Activated CD4-positive, alpha-beta T cell treated with anti-CD3 and anti-CD28 coated beads, Interleukin-2, amount 10 ng/mL, durations not matched to agents 7 days and 5 days (primary cell): ENCODE measurements at regions not wholly inside any gene's neighbourhood (a gene's known extent, or its start where the extent isn't known, plus 50 kb on each side); places are given as distances from the start of the nearest gene placed in this dataset.
"Not testable (repeated sequence)": the region's sequence is repeated elsewhere in the genome, so short reads cannot be mapped to it uniquely, and the experiment has no call there.

Source experiments
- CTCF ChIA-PET: fragments of 350-600 bp; sonication (Branson Sonifier 250); formaldehyde crosslinking; loops from one replicate; lab custom pipeline; 2021; ENCODE audit warnings: antibody characterized with exemption; lab: Charles Lee
- POLR2A ChIA-PET: fragments of 350-600 bp; sonication (Branson Sonifier 250); formaldehyde crosslinking; loops from one replicate; lab custom pipeline; 2021; ENCODE audit warnings: antibody characterized with exemption; lab: Charles Lee
- DNase-seq: peaks from one replicate; pipeline ENCODE4 v3.0.0-alpha.2; 2020
- H3K27ac Mint-ChIP-seq: one replicate; pipeline ENCODE4 v1.8.0; 2021; ENCODE audit warnings: mild to moderate bottlenecking, moderate library complexity, mixed read lengths
- H3K27me3 Mint-ChIP-seq: one replicate; pipeline ENCODE4 v1.8.0; 2021; ENCODE audit warnings: mixed read lengths
- H3K36me3 Mint-ChIP-seq: one replicate; pipeline ENCODE4 v1.8.0; 2021; ENCODE audit warnings: low read depth, mixed read lengths
- H3K4me1 Mint-ChIP-seq: one replicate; pipeline ENCODE4 v1.8.0; 2021; ENCODE audit warnings: mixed read lengths
- H3K4me3 Mint-ChIP-seq: one replicate; pipeline ENCODE4 v1.8.0; 2021; ENCODE audit warnings: mild to moderate bottlenecking, moderate library complexity, mixed read lengths
- H3K9me3 Mint-ChIP-seq: one replicate; pipeline ENCODE4 v1.8.0; 2021; ENCODE audit warnings: mixed read lengths

GRCh38 chr12:62166525-62166924 lies 93.7 kb upstream of the USP15 start:
- Mint-ChIP-seq H3K4me3 (no peak overlapping the region), H3K36me3 (no peaks in the 10 kb centered on the region), H3K4me1 (peaks cover 5% of the 10 kb centered on the region), H3K27ac (no peak overlapping the region), H3K9me3 (no peaks in the 10 kb centered on the region), H3K27me3 (no peaks in the 10 kb centered on the region)
- POLR2A ChIA-PET: no interaction called here
- DNase-seq: no peak
- CTCF ChIA-PET: no interaction called here

- Mint-ChIP-seq H3K4me1 (no peaks in the 10 kb centered on the region), H3K36me3 (no peaks in the 10 kb centered on the region), H3K27ac (no peak overlapping the region), H3K9me3 (no peaks in the 10 kb centered on the region), H3K27me3 (no peaks in the 10 kb centered on the region), H3K4me3 (no peak overlapping the region)
- POLR2A ChIA-PET: no interaction called here
- DNase-seq: no peak
- CTCF ChIA-PET: no interaction called here
These were observed 91.8 kb upstream of the USP15 start for GRCh38 chr12:62168411-62168810.

- DNase-seq: no peak
- CTCF ChIA-PET: interaction anchor here (0.6 kb wide), 1 partner anchor 1270 kb away, joined by 3 read pairs; no protein-coding TSS in a partner anchor
- Mint-ChIP-seq H3K9me3 (no peaks in the 10 kb centered on the region), H3K4me1 (no peaks in the 10 kb centered on the region), H3K36me3 (no peaks in the 10 kb centered on the region), H3K4me3 (no peak overlapping the region), H3K27ac (no peak overlapping the region), H3K27me3 (no peaks in the 10 kb centered on the region)
- POLR2A ChIA-PET: no interaction called here
These were observed 90.0 kb upstream of the USP15 start for GRCh38 chr12:62170241-62170640.

- ChIA-PET POLR2A (interaction anchor here (0.6 kb wide), 1 partner anchor 68 kb away, joined by 3 read pairs; no protein-coding TSS in a partner anchor), CTCF (interaction anchor here (0.6 kb wide), 1 partner anchor 160 kb away, joined by 3 read pairs; no protein-coding TSS in a partner anchor)
These were observed 69.3 kb upstream of the USP15 start for GRCh38 chr12:62190689-62191490.

GRCh38 chr12:62191491-62192179 lies 68.6 kb upstream of the USP15 start:
- Mint-ChIP-seq H3K9me3 (no peaks in the 10 kb centered on the region), H3K27me3 (peaks cover 71% of the 10 kb centered on the region), H3K36me3 (no peaks in the 10 kb centered on the region), H3K4me1 (peaks cover 27% of the 10 kb centered on the region), H3K27ac (no peak overlapping the region), H3K4me3 (peak overlapping the region; percentile 65)
- DNase-seq: peak; percentile 16
- POLR2A ChIA-PET: no interaction called here
- CTCF ChIA-PET: interaction anchor here (0.6 kb wide), 1 partner anchor 159 kb away, joined by 3 read pairs; no protein-coding TSS in a partner anchor

More at GRCh38 chr12:62190689-62191490, 69.3 kb upstream of the USP15 start:
- peaks cover 71% of the 10 kb centered on the region for H3K27me3 Mint-ChIP-seq
- DNase-seq: peak; percentile 7
- H3K9me3 Mint-ChIP-seq: no peaks in the 10 kb centered on the region
- H3K36me3 Mint-ChIP-seq: no peaks in the 10 kb centered on the region
- H3K4me3 Mint-ChIP-seq: peak overlapping the region; percentile 65
- H3K27ac Mint-ChIP-seq: no peak overlapping the region
- H3K4me1 Mint-ChIP-seq: peaks cover 27% of the 10 kb centered on the region

- peak; percentile 78 for DNase-seq
- Mint-ChIP-seq H3K4me3 (peak overlapping the region; percentile 65), H3K4me1 (peaks cover 27% of the 10 kb centered on the region), H3K27ac (peak overlapping the region; percentile 14), H3K36me3 (no peaks in the 10 kb centered on the region), H3K27me3 (peaks cover 68% of the 10 kb centered on the region), H3K9me3 (no peaks in the 10 kb centered on the region)
- ChIA-PET POLR2A (no interaction called here), CTCF (no interaction called here)
These were observed 67.9 kb upstream of the USP15 start for GRCh38 chr12:62192180-62192902.

GRCh38 chr12:62192903-62193250 lies 67.3 kb upstream of the USP15 start:
- Mint-ChIP-seq H3K27ac (no peak overlapping the region), H3K4me1 (peaks cover 27% of the 10 kb centered on the region), H3K9me3 (no peaks in the 10 kb centered on the region), H3K27me3 (peaks cover 64% of the 10 kb centered on the region), H3K36me3 (no peaks in the 10 kb centered on the region), H3K4me3 (peak overlapping the region; percentile 65)
- no peak for DNase-seq
- POLR2A ChIA-PET: no interaction called here
- CTCF ChIA-PET: interaction anchor here (0.9 kb wide), 1 partner anchor 17 kb away, joined by 3 read pairs; no protein-coding TSS in a partner anchor

GRCh38 chr12:62194031-62194430 lies 66.2 kb upstream of the USP15 start:
- ChIA-PET CTCF (interaction anchor here (0.9 kb wide), 2 partner anchors 16 to 197 kb away, joined by 3 read pairs; no protein-coding TSS in a partner anchor), POLR2A (no interaction called here)
- H3K27me3 Mint-ChIP-seq: peaks cover 55% of the 10 kb centered on the region
- H3K4me1 Mint-ChIP-seq: peaks cover 27% of the 10 kb centered on the region
- no peak overlapping the region for H3K27ac Mint-ChIP-seq
- H3K36me3 Mint-ChIP-seq: no peaks in the 10 kb centered on the region
- H3K9me3 Mint-ChIP-seq: no peaks in the 10 kb centered on the region
- H3K4me3 Mint-ChIP-seq: no peak overlapping the region
- DNase-seq: no peak

GRCh38 chr12:62194616-62195015 lies 65.6 kb upstream of the USP15 start:
- H3K27me3 Mint-ChIP-seq: peaks cover 51% of the 10 kb centered on the region
- H3K4me3 Mint-ChIP-seq: no peak overlapping the region
- no peaks in the 10 kb centered on the region for H3K36me3 Mint-ChIP-seq
- ChIA-PET CTCF (interaction anchor here (1.3 kb wide), 1 partner anchor 16 kb away, joined by 3 read pairs; no protein-coding TSS in a partner anchor), POLR2A (no interaction called here)
- H3K27ac Mint-ChIP-seq: no peak overlapping the region
- DNase-seq: no peak
- H3K4me1 Mint-ChIP-seq: peaks cover 27% of the 10 kb centered on the region
- no peaks in the 10 kb centered on the region for H3K9me3 Mint-ChIP-seq

- Mint-ChIP-seq H3K4me3 (no peak overlapping the region), H3K27ac (no peak overlapping the region), H3K27me3 (peaks cover 43% of the 10 kb centered on the region), H3K36me3 (no peaks in the 10 kb centered on the region), H3K4me1 (peaks cover 16% of the 10 kb centered on the region), H3K9me3 (peaks cover 3% of the 10 kb centered on the region)
- POLR2A ChIA-PET: no interaction called here
- CTCF ChIA-PET: interaction anchor here (1.2 to 1.3 kb wide), 2 partner anchors 10 to 14 kb away, joined by 3 read pairs; no protein-coding TSS in a partner anchor
- no peak for DNase-seq
These were observed 64.1 kb upstream of the USP15 start for GRCh38 chr12:62196146-62196545.

- Mint-ChIP-seq H3K9me3 (peaks cover 13% of the 10 kb centered on the region), H3K27me3 (peaks cover 18% of the 10 kb centered on the region)
- H3K4me3 Mint-ChIP-seq, H3K27ac Mint-ChIP-seq, POLR2A ChIA-PET, DNase-seq, H3K4me1 Mint-ChIP-seq, CTCF ChIA-PET, H3K36me3 Mint-ChIP-seq: not testable (repeated sequence)
These were observed 57.3 kb upstream of the USP15 start for GRCh38 chr12:62202861-62203260.

GRCh38 chr12:62205346-62205745 lies 54.9 kb upstream of the USP15 start:
- Mint-ChIP-seq H3K9me3 (peaks cover 13% of the 10 kb centered on the region), H3K4me1 (peaks cover 7% of the 10 kb centered on the region), H3K4me3 (no peak overlapping the region), H3K36me3 (peaks cover 2% of the 10 kb centered on the region), H3K27ac (no peak overlapping the region), H3K27me3 (peaks cover 17% of the 10 kb centered on the region)
- ChIA-PET CTCF (no interaction called here), POLR2A (no interaction called here)
- no peak for DNase-seq
